ENCODE measurements at regions not wholly inside any gene's neighbourhood (a gene's known extent, or its start where the extent isn't known, plus 50 kb on each side); places are given as distances from the start of the nearest gene placed in this dataset.

- 57% methylated on average over 1 of the region's 5 CpGs; no CpG with 5 or more reads in 1 of the 2 experiments for WGBS, 2 experiments (ENCODE audit: extremely low coverage in 2 of 2, insufficient read length in 1 of 2)
- TF ChIP-seq CTCF (conservative IDR thresholded peaks at IDR 0.05; ENCODE audit: low read depth, low read length) (no peak), USF2 (IDR thresholded peaks at IDR 0.05; ENCODE audit: low read depth, low read length) (no peak), MXI1 (IDR thresholded peaks at IDR 0.05; ENCODE audit: borderline replicate concordance, low read depth, low read length) (no peak), FOS (IDR thresholded peaks at IDR 0.05; ENCODE audit: low read depth, low read length) (no peak), CEBPB (IDR thresholded peaks at IDR 0.05; ENCODE audit: low read depth, low read length) (no peak), RCOR1 (IDR thresholded peaks at IDR 0.05; ENCODE audit: insufficient replicate concordance, low read length) (no peak), POLR2A (IDR thresholded peaks at IDR 0.05; ENCODE audit: low read depth, low read length) (no peak), RFX5 (IDR thresholded peaks at IDR 0.05; ENCODE audit: low read depth, low read length) (no peak), CHD1 (IDR thresholded peaks at IDR 0.05; ENCODE audit: low read depth, low read length) (no peak), BHLHE40 (IDR thresholded peaks at IDR 0.05; ENCODE audit: low read depth, low read length) (no peak), NFE2L2 (IDR thresholded peaks at IDR 0.05; ENCODE audit: low read depth, low read length) (no peak), SMC3 (IDR thresholded peaks at IDR 0.05; ENCODE audit: low read depth, low read length) (no peak), ELK1 (IDR thresholded peaks at IDR 0.05; ENCODE audit: borderline replicate concordance, low read depth, low read length) (no peak), MAFK (IDR thresholded peaks at IDR 0.05; ENCODE audit: low read depth, low read length) (no peak), RAD21 (IDR thresholded peaks at IDR 0.05; ENCODE audit: low read length) (no peak)
- H2BK120ac ChIP-seq (ENCODE audit: low read depth, low read length) = no peak overlapping the region
- intact Hi-C loops (cut with micrococcal nuclease) (loop anchor here (10.0 kb wide), 1 partner anchor 46 kb away; no protein-coding TSS in a partner anchor), in situ Hi-C loops (cut with MboI; ENCODE audit: low sequenced_read_pairs) (no loop called here), dilution Hi-C loops (cut with HindIII; ENCODE audit: low sequenced_read_pairs, unreplicated experiment) (no loop called here)
- no peak overlapping the region for H2AK5ac ChIP-seq (ENCODE audit: low read depth, low read length)
- H3K14ac ChIP-seq (replicated peaks; ENCODE audit: low read depth, low read length) = no peak overlapping the region
- H3K79me1 ChIP-seq (ENCODE audit: low read depth in 1 of 2, low read length in 2 of 2) = no peaks in the 10 kb centered on the region
- H4K20me1 ChIP-seq (ENCODE audit: insufficient read depth, low read length) = no peaks in the 10 kb centered on the region
- H3K4me1 ChIP-seq (ENCODE audit: control insufficient read depth, insufficient read depth, low read length) = peaks cover 17% of the 10 kb centered on the region
- H2BK20ac ChIP-seq (ENCODE audit: low read depth, low read length) = no peak overlapping the region
- DNase-seq = no peak
- H3K9me1 ChIP-seq (ENCODE audit: insufficient read depth, low read length) = no peaks in the 10 kb centered on the region
- no peaks in the 10 kb centered on the region for H3K9me3 ChIP-seq (ENCODE audit: control insufficient read depth, insufficient read depth, low read length)
- no peak overlapping the region for H3K4me3 ChIP-seq (ENCODE audit: insufficient read depth, low read depth, low read length)
- no peak overlapping the region for H4K5ac ChIP-seq (ENCODE audit: low read depth, low read length)
- no TSS peak for BruUV-seq (replicated peaks)
- H3K9ac ChIP-seq (ENCODE audit: low read depth, low read length) = no peak overlapping the region
- H3K27me3 ChIP-seq (ENCODE audit: control insufficient read depth, insufficient read depth, low read length) = no peaks in the 10 kb centered on the region
- no peak overlapping the region for H2AK9ac ChIP-seq (replicated peaks; ENCODE audit: low read depth, low read length, poor library complexity)
- ATAC-seq (ENCODE audit: low read depth) = no peak
- no peak overlapping the region for H3K27ac ChIP-seq (ENCODE audit: insufficient read depth, low read length)
- H3K4ac ChIP-seq (ENCODE audit: low read depth, low read length) = no peak overlapping the region
- H3K4me2 ChIP-seq (ENCODE audit: low read depth, low read length) = no peak overlapping the region
- ChIA-PET POLR2A (ENCODE audit: unreplicated experiment) (no interaction called here), CTCF (interaction anchor here (0.6 kb wide), 1 partner anchor 15 kb away, joined by 3 read pairs; no protein-coding TSS in a partner anchor)
- H3K56ac ChIP-seq (ENCODE audit: extremely low read depth, insufficient read depth, low read length) = no peak overlapping the region
- H3K36me3 ChIP-seq (ENCODE audit: control insufficient read depth, insufficient read depth, low read length) = no peaks in the 10 kb centered on the region
- no peak overlapping the region for H2BK5ac ChIP-seq (ENCODE audit: low read depth, low read length, poor library complexity, severe bottlenecking)
- no peak overlapping the region for H2BK15ac ChIP-seq (ENCODE audit: low read depth, low read length)
- no peak overlapping the region for H4K91ac ChIP-seq (ENCODE audit: insufficient read depth, low read depth, low read length)
- no peak overlapping the region for H4K8ac ChIP-seq (ENCODE audit: low read depth in 2 of 2, low read length in 2 of 2)
- H3K18ac ChIP-seq (ENCODE audit: low read depth, low read length) = no peak overlapping the region
- no peak overlapping the region for H3K23ac ChIP-seq (ENCODE audit: low read depth, low read length)
- H2AFZ ChIP-seq (replicated peaks; ENCODE audit: low read length, poor library complexity) = no peak overlapping the region
Observed at GRCh38 chr9:84151236-84151635, 170.6 kb downstream of the RMI1 start.
